ENCODE measurements at regions not wholly inside any gene's neighbourhood (a gene's known extent, or its start where the extent isn't known, plus 50 kb on each side); places are given as distances from the start of the nearest gene placed in this dataset.

- Histone ChIP-seq H3K9me3 (ENCODE audit: control insufficient read depth in 2 of 2, insufficient read depth in 1 of 2, low read length in 1 of 2) (no peaks in the 10 kb centered on the region), H3K27ac (ENCODE audit: low read depth in 1 of 2, low read length in 1 of 2) (no peak overlapping the region), H3K27me3 (ENCODE audit: control insufficient read depth in 2 of 2, insufficient read depth in 1 of 2, low read length in 1 of 2) (no peaks in the 10 kb centered on the region), H3K4me3 (ENCODE audit: low read length in 2 of 2) (no peak overlapping the region), H3K36me3 (ENCODE audit: control insufficient read depth in 2 of 2, insufficient read depth in 2 of 2, low read length in 1 of 2) (no peaks in the 10 kb centered on the region), H3K4me1 (ENCODE audit: control insufficient read depth in 2 of 2, insufficient read depth in 2 of 2, low read length in 2 of 2) (no peaks in the 10 kb centered on the region)
- WGBS = 98% methylated on average over 1 of the region's 1 CpG
- no peak for DNase-seq (ENCODE audit: low read depth in 6 of 9, low spot score in 9 of 9)
Observed at GRCh38 chr1:229942501-229942900, 124.5 kb upstream of the GALNT2 start.

GRCh38 chr1:229943148-229943714 lies 123.8 kb upstream of the GALNT2 start:
- Histone ChIP-seq H3K4me3 (ENCODE audit: low read length in 2 of 2) (no peak overlapping the region), H3K27ac (ENCODE audit: low read depth in 1 of 2, low read length in 1 of 2) (no peak overlapping the region), H3K36me3 (ENCODE audit: control insufficient read depth in 2 of 2, insufficient read depth in 2 of 2, low read length in 1 of 2) (no peaks in the 10 kb centered on the region), H3K27me3 (ENCODE audit: control insufficient read depth in 2 of 2, insufficient read depth in 1 of 2, low read length in 1 of 2) (no peaks in the 10 kb centered on the region), H3K4me1 (ENCODE audit: control insufficient read depth in 2 of 2, insufficient read depth in 2 of 2, low read length in 2 of 2) (no peaks in the 10 kb centered on the region), H3K9me3 (ENCODE audit: control insufficient read depth in 2 of 2, insufficient read depth in 1 of 2, low read length in 1 of 2) (no peaks in the 10 kb centered on the region)
- no peak for DNase-seq (ENCODE audit: low read depth in 6 of 9, low spot score in 9 of 9)
- 88% methylated on average over 7 of the region's 7 CpGs for WGBS

- 98% methylated on average over 29 of the region's 29 CpGs for WGBS
- Histone ChIP-seq H3K9me3 (ENCODE audit: control insufficient read depth in 2 of 2, insufficient read depth in 1 of 2, low read length in 1 of 2) (no peaks in the 10 kb centered on the region), H3K36me3 (ENCODE audit: control insufficient read depth in 2 of 2, insufficient read depth in 2 of 2, low read length in 1 of 2) (no peaks in the 10 kb centered on the region), H3K4me1 (ENCODE audit: control insufficient read depth in 2 of 2, insufficient read depth in 2 of 2, low read length in 2 of 2) (no peaks in the 10 kb centered on the region), H3K27me3 (ENCODE audit: control insufficient read depth in 2 of 2, insufficient read depth in 1 of 2, low read length in 1 of 2) (no peaks in the 10 kb centered on the region), H3K27ac (ENCODE audit: low read depth in 1 of 2, low read length in 1 of 2) (no peak overlapping the region), H3K4me3 (ENCODE audit: low read length in 2 of 2) (no peak overlapping the region)
- DNase-seq (ENCODE audit: low read depth in 6 of 9, low spot score in 9 of 9) = no peak
Observed at GRCh38 chr1:229943988-229944743, 122.9 kb upstream of the GALNT2 start.

GRCh38 chr1:229945795-229946194 lies 121.2 kb upstream of the GALNT2 start:
- H3K36me3 ChIP-seq (ENCODE audit: control insufficient read depth in 2 of 2, insufficient read depth in 2 of 2, low read length in 1 of 2) = no peaks in the 10 kb centered on the region
- H3K4me1 ChIP-seq (ENCODE audit: control insufficient read depth in 2 of 2, insufficient read depth in 2 of 2, low read length in 2 of 2) = no peaks in the 10 kb centered on the region
- no peaks in the 10 kb centered on the region for H3K27me3 ChIP-seq (ENCODE audit: control insufficient read depth in 2 of 2, insufficient read depth in 1 of 2, low read length in 1 of 2)
- no peak overlapping the region for H3K4me3 ChIP-seq (ENCODE audit: low read length in 2 of 2)
- DNase-seq (ENCODE audit: low read depth in 6 of 9, low spot score in 9 of 9) = no peak
- WGBS = 97% methylated on average over 4 of the region's 4 CpGs
- no peak overlapping the region for H3K27ac ChIP-seq (ENCODE audit: low read depth in 1 of 2, low read length in 1 of 2)
- H3K9me3 ChIP-seq (ENCODE audit: control insufficient read depth in 2 of 2, insufficient read depth in 1 of 2, low read length in 1 of 2) = no peaks in the 10 kb centered on the region

GRCh38 chr1:229947968-229948367 lies 119.1 kb upstream of the GALNT2 start:
- Histone ChIP-seq H3K4me3 (ENCODE audit: low read length in 2 of 2) (no peak overlapping the region), H3K4me1 (ENCODE audit: control insufficient read depth in 2 of 2, insufficient read depth in 2 of 2, low read length in 2 of 2) (no peaks in the 10 kb centered on the region), H3K9me3 (ENCODE audit: control insufficient read depth in 2 of 2, insufficient read depth in 1 of 2, low read length in 1 of 2) (no peaks in the 10 kb centered on the region), H3K36me3 (ENCODE audit: control insufficient read depth in 2 of 2, insufficient read depth in 2 of 2, low read length in 1 of 2) (no peaks in the 10 kb centered on the region), H3K27me3 (ENCODE audit: control insufficient read depth in 2 of 2, insufficient read depth in 1 of 2, low read length in 1 of 2) (no peaks in the 10 kb centered on the region), H3K27ac (ENCODE audit: low read depth in 1 of 2, low read length in 1 of 2) (no peak overlapping the region)
- DNase-seq (ENCODE audit: low read depth in 6 of 9, low spot score in 9 of 9) = no peak
- WGBS = 93% methylated on average over 3 of the region's 3 CpGs

GRCh38 chr1:229948438-229948837 lies 118.6 kb upstream of the GALNT2 start:
- 92% methylated on average over 9 of the region's 9 CpGs for WGBS
- Histone ChIP-seq H3K27ac (ENCODE audit: low read depth in 1 of 2, low read length in 1 of 2) (no peak overlapping the region), H3K4me3 (ENCODE audit: low read length in 2 of 2) (no peak overlapping the region), H3K36me3 (ENCODE audit: control insufficient read depth in 2 of 2, insufficient read depth in 2 of 2, low read length in 1 of 2) (no peaks in the 10 kb centered on the region), H3K4me1 (ENCODE audit: control insufficient read depth in 2 of 2, insufficient read depth in 2 of 2, low read length in 2 of 2) (no peaks in the 10 kb centered on the region), H3K27me3 (ENCODE audit: control insufficient read depth in 2 of 2, insufficient read depth in 1 of 2, low read length in 1 of 2) (no peaks in the 10 kb centered on the region), H3K9me3 (ENCODE audit: control insufficient read depth in 2 of 2, insufficient read depth in 1 of 2, low read length in 1 of 2) (no peaks in the 10 kb centered on the region)
- no peak for DNase-seq (ENCODE audit: low read depth in 6 of 9, low spot score in 9 of 9)

- no peaks in the 10 kb centered on the region for H3K27me3 ChIP-seq (ENCODE audit: control insufficient read depth in 2 of 2, insufficient read depth in 1 of 2, low read length in 1 of 2)
- no peak overlapping the region for H3K27ac ChIP-seq (ENCODE audit: low read depth in 1 of 2, low read length in 1 of 2)
- DNase-seq (ENCODE audit: low read depth in 6 of 9, low spot score in 9 of 9) = no peak
- H3K9me3 ChIP-seq (ENCODE audit: control insufficient read depth in 2 of 2, insufficient read depth in 1 of 2, low read length in 1 of 2) = no peaks in the 10 kb centered on the region
- WGBS = 96% methylated on average over 3 of the region's 3 CpGs
- H3K4me1 ChIP-seq (ENCODE audit: control insufficient read depth in 2 of 2, insufficient read depth in 2 of 2, low read length in 2 of 2) = no peaks in the 10 kb centered on the region
- H3K4me3 ChIP-seq (ENCODE audit: low read length in 2 of 2) = no peak overlapping the region
- no peaks in the 10 kb centered on the region for H3K36me3 ChIP-seq (ENCODE audit: control insufficient read depth in 2 of 2, insufficient read depth in 2 of 2, low read length in 1 of 2)
Observed at GRCh38 chr1:229949500-229949899, 117.5 kb upstream of the GALNT2 start.

- Histone ChIP-seq H3K27me3 (ENCODE audit: control insufficient read depth in 2 of 2, insufficient read depth in 1 of 2, low read length in 1 of 2) (no peaks in the 10 kb centered on the region), H3K36me3 (ENCODE audit: control insufficient read depth in 2 of 2, insufficient read depth in 2 of 2, low read length in 1 of 2) (no peaks in the 10 kb centered on the region), H3K4me3 (ENCODE audit: low read length in 2 of 2) (no peak overlapping the region), H3K4me1 (ENCODE audit: control insufficient read depth in 2 of 2, insufficient read depth in 2 of 2, low read length in 2 of 2) (no peaks in the 10 kb centered on the region), H3K27ac (ENCODE audit: low read depth in 1 of 2, low read length in 1 of 2) (no peak overlapping the region), H3K9me3 (ENCODE audit: control insufficient read depth in 2 of 2, insufficient read depth in 1 of 2, low read length in 1 of 2) (no peaks in the 10 kb centered on the region)
- DNase-seq (ENCODE audit: low read depth in 6 of 9, low spot score in 9 of 9) = no peak
- WGBS = 98% methylated on average over 5 of the region's 5 CpGs
Observed at GRCh38 chr1:229950020-229950419, 117.0 kb upstream of the GALNT2 start.

GRCh38 chr1:229950908-229951307 lies 116.1 kb upstream of the GALNT2 start:
- H3K27ac ChIP-seq (ENCODE audit: low read depth in 1 of 2, low read length in 1 of 2) = no peak overlapping the region
- DNase-seq (ENCODE audit: low read depth in 6 of 9, low spot score in 9 of 9) = no peak
- no peaks in the 10 kb centered on the region for H3K4me1 ChIP-seq (ENCODE audit: control insufficient read depth in 2 of 2, insufficient read depth in 2 of 2, low read length in 2 of 2)
- H3K36me3 ChIP-seq (ENCODE audit: control insufficient read depth in 2 of 2, insufficient read depth in 2 of 2, low read length in 1 of 2) = no peaks in the 10 kb centered on the region
- no peaks in the 10 kb centered on the region for H3K9me3 ChIP-seq (ENCODE audit: control insufficient read depth in 2 of 2, insufficient read depth in 1 of 2, low read length in 1 of 2)
- H3K4me3 ChIP-seq (ENCODE audit: low read length in 2 of 2) = no peak overlapping the region
- H3K27me3 ChIP-seq (ENCODE audit: control insufficient read depth in 2 of 2, insufficient read depth in 1 of 2, low read length in 1 of 2) = no peaks in the 10 kb centered on the region
- WGBS = 98% methylated on average over 1 of the region's 1 CpG

Data from thymus (tissue), 11 donors.